ENCODE measurements at regions not wholly inside any gene's neighbourhood (a gene's known extent, or its start where the extent isn't known, plus 50 kb on each side); places are given as distances from the start of the nearest gene placed in this dataset.
A peak's percentile ranks its signal among the peaks of the same experiment; 100 is the strongest.

DNA sequence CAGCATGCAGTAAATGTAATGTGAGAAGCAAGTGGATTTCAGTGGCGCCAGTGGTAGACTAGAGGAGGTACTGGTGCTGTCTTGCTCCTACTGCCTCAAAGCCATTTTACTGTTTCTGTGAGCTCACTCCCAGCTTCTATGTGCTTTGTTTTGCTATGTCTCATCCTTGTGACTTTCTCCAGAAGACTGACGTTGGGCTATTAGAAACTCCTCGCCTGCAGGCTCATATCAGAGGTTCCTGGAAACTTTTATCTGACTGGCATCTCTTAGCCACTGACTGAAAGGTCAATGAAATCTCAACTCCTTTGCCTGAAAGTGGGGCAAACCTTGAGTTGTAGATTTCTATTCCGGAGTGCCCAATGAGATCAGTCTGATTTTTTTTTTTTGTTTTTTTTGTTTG lies 66.4 kb upstream of the SORCS1 start:
- Histone ChIP-seq H3K27ac (0 out of 2 replicates have a peak overlapping the region, but pooled peaks have one; percentile 26), H3K9me3 (ENCODE audit: low read depth, low read length) (no peaks in the 10 kb centered on the region), H3K4me3 (no peak overlapping the region), H3K9ac (ENCODE audit: insufficient read length) (no peak overlapping the region), H3K36me3 (ENCODE audit: insufficient read depth, low read length) (no peaks in the 10 kb centered on the region)
- TF ChIP-seq EZH2 (IDR thresholded peaks at IDR 0.05) (no peak), FOXP2 (optimal IDR thresholded peaks at IDR 0.05; ENCODE audit: control extremely low read depth, extremely low read length, insufficient read depth) (no peak), POLR2AphosphoS5 (IDR thresholded peaks at IDR 0.05; ENCODE audit: borderline replicate concordance, low read depth, low read length) (no peak)
- peak; percentile 8 for DNase-seq (ENCODE audit: low read depth, low spot score)

DNA sequence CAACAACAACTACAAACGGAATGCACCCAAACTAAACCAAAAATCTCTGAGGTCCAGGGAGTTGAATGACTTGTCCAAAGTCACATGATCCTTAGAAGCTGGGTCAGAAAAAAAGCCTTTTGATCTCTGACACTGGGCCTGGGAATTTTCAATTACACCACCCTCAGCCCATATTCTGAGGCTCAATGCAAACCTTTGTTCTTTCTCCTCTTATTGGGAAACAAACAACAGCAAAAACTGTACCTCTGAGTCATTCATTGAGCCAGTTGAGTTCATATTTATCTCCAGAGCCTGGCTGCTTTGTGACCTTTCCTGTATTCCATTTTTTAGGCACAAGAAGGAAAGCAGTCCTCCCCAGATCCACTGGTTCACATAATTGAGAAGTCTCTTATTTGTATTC lies 51.2 kb upstream of the SORCS1 start:
- no peaks in the 10 kb centered on the region for H3K36me3 ChIP-seq (ENCODE audit: insufficient read depth, low read length)
- no peak overlapping the region for H3K4me3 ChIP-seq
- no peak for DNase-seq (ENCODE audit: low read depth, low spot score)
- TF ChIP-seq POLR2AphosphoS5 (IDR thresholded peaks at IDR 0.05; ENCODE audit: borderline replicate concordance, low read depth, low read length) (no peak), EZH2 (IDR thresholded peaks at IDR 0.05) (no peak), FOXP2 (optimal IDR thresholded peaks at IDR 0.05; ENCODE audit: control extremely low read depth, extremely low read length, insufficient read depth) (no peak)
- H3K9me3 ChIP-seq (ENCODE audit: low read depth, low read length), result no peaks in the 10 kb centered on the region
- no peak overlapping the region for H3K9ac ChIP-seq (ENCODE audit: insufficient read length)
- no peak overlapping the region for H3K27ac ChIP-seq

Data from SK-N-MC (cell line).